Neural crest cell (in vitro differentiated cells): ENCODE measurements at regions not wholly inside any gene's neighbourhood (a gene's known extent, or its start where the extent isn't known, plus 50 kb on each side); places are given as distances from the start of the nearest gene placed in this dataset.

Source experiments
- DNase-seq: peaks from one replicate; pipeline ENCODE4 v3.0.0; 2021; ENCODE audit warnings: low read depth, mixed read lengths, low spot score
- H3K27ac Mint-ChIP-seq: one replicate; pipeline ENCODE4 v1.8.0; 2021; ENCODE audit warnings: mild to moderate bottlenecking, mixed read lengths; ENCODE audit not compliant: unreplicated experiment
- H3K27me3 Mint-ChIP-seq: 2 replicates; pipeline ENCODE4 v1.8.0; 2021; ENCODE audit warnings: low read depth, mild to moderate bottlenecking, mixed read lengths
- H3K36me3 Mint-ChIP-seq: 2 replicates; pipeline ENCODE4 v1.8.0; 2021; ENCODE audit warnings: low read depth, mild to moderate bottlenecking, mixed read lengths
- H3K4me1 Mint-ChIP-seq: 2 replicates; pipeline ENCODE4 v1.8.0; 2021; ENCODE audit warnings: mixed read lengths
- H3K4me3 Mint-ChIP-seq: one replicate; pipeline ENCODE4 v1.8.0; 2021; ENCODE audit warnings: mild to moderate bottlenecking, mixed read lengths
- H3K9me3 Mint-ChIP-seq: 2 replicates; pipeline ENCODE4 v1.8.0; 2021; ENCODE audit warnings: mixed read lengths
- CTCF ChIP-seq: fragments of 200-600 bp; sonication (generic); conservative IDR thresholded peaks from 2 replicates; pipeline ENCODE4 v1.5.0; 2021; ENCODE audit warnings: antibody characterized with exemption, mild to moderate bottlenecking

GRCh38 chr2:83517727-83518368 is 941.2 kb downstream of the SUCLG1 start:
- DNase-seq = no peak
- Mint-ChIP-seq H3K4me1 (no peaks in the 10 kb centered on the region), H3K4me3 (no peak overlapping the region), H3K27ac (no peak overlapping the region), H3K27me3 (no peaks in the 10 kb centered on the region), H3K9me3 (no peaks in the 10 kb centered on the region), H3K36me3 (peaks cover 5% of the 10 kb centered on the region)
- no peak for TF ChIP-seq CTCF

- peak; percentile 26 for TF ChIP-seq CTCF
- Mint-ChIP-seq H3K36me3 (peaks cover 5% of the 10 kb centered on the region), H3K27me3 (no peaks in the 10 kb centered on the region), H3K27ac (no peak overlapping the region), H3K9me3 (no peaks in the 10 kb centered on the region), H3K4me1 (no peaks in the 10 kb centered on the region), H3K4me3 (no peak overlapping the region)
- DNase-seq = no peak
Measured at GRCh38 chr2:83516503-83516902, 942.6 kb downstream of the SUCLG1 start.

GRCh38 chr2:83487451-83487850 is 971.6 kb downstream of the SUCLG1 start:
- Mint-ChIP-seq H3K36me3 (no peaks in the 10 kb centered on the region), H3K9me3 (no peaks in the 10 kb centered on the region), H3K4me1 (no peaks in the 10 kb centered on the region), H3K27me3 (no peaks in the 10 kb centered on the region), H3K27ac (no peak overlapping the region), H3K4me3 (no peak overlapping the region)
- no peak for TF ChIP-seq CTCF
- no peak for DNase-seq

GRCh38 chr2:83481436-83481835 is 977.6 kb downstream of the SUCLG1 start:
- no peak for TF ChIP-seq CTCF
- Mint-ChIP-seq H3K4me3 (no peak overlapping the region), H3K4me1 (no peaks in the 10 kb centered on the region), H3K27me3 (no peaks in the 10 kb centered on the region), H3K27ac (no peak overlapping the region), H3K9me3 (no peaks in the 10 kb centered on the region), H3K36me3 (no peaks in the 10 kb centered on the region)
- no peak for DNase-seq

- no peaks in the 10 kb centered on the region for H3K27me3 Mint-ChIP-seq
- H3K4me1 Mint-ChIP-seq = no peaks in the 10 kb centered on the region
- H3K9me3 Mint-ChIP-seq = no peaks in the 10 kb centered on the region
- no peak overlapping the region for H3K4me3 Mint-ChIP-seq
- DNase-seq = no peak
- no peak for TF ChIP-seq CTCF
- no peak overlapping the region for H3K27ac Mint-ChIP-seq
- no peaks in the 10 kb centered on the region for H3K36me3 Mint-ChIP-seq
Measured at GRCh38 chr2:83478037-83478436, 981.0 kb downstream of the SUCLG1 start.
